Aorta (tissue), 5 donors: ENCODE measurements at regions not wholly inside any gene's neighbourhood (a gene's known extent, or its start where the extent isn't known, plus 50 kb on each side); places are given as distances from the start of the nearest gene placed in this dataset.

Experiments used
- ATAC-seq: fragments of 200-7000 bp; cut with Tn5 transposase; one replicate; pipeline ENCODE4 v1.9.1; 2022; ENCODE audit warnings: moderate library complexity; ENCODE audit not compliant: low FRiP score
- DNase-seq, 2 donors: peaks; one replicate each; pipeline ENCODE4 v3.0.0-alpha.2; 2020
- H3K27ac ChIP-seq, 2 donors: one replicate each; pipeline ENCODE4 v1.5.1; 2013; ENCODE audit warnings: low read length in 2 of 2, mild to moderate bottlenecking in 2 of 2, moderate library complexity in 2 of 2, control low read depth in 1 of 2, inconsistent platforms in 1 of 2, low read depth in 1 of 2
- H3K27me3 ChIP-seq, 2 donors: one replicate each; pipeline ENCODE4 v1.6.1; 2013; ENCODE audit warnings: control low read depth in 1 of 2, low read length in 1 of 2, mild to moderate bottlenecking in 1 of 2, moderate library complexity in 1 of 2; ENCODE audit not compliant: insufficient read depth in 2 of 2, control insufficient read depth in 1 of 2
- H3K36me3 ChIP-seq, 2 donors: one replicate each; pipeline ENCODE4 v1.6.1; 2013; ENCODE audit warnings: control low read depth in 1 of 2, low read length in 1 of 2, mild to moderate bottlenecking in 1 of 2; ENCODE audit not compliant: insufficient read depth in 2 of 2, control insufficient read depth in 1 of 2
- H3K4me1 ChIP-seq, 2 donors: one replicate each; pipeline ENCODE4 v1.6.1; 2013; ENCODE audit warnings: low read length in 2 of 2, control low read depth in 1 of 2, mild to moderate bottlenecking in 1 of 2, moderate library complexity in 1 of 2; ENCODE audit not compliant: insufficient read depth in 2 of 2, control insufficient read depth in 1 of 2
- H3K4me3 ChIP-seq, 2 donors: one replicate each; pipeline ENCODE4 v1.5.1; 2013; ENCODE audit warnings: low read length in 2 of 2, control low read depth in 1 of 2, mild to moderate bottlenecking in 1 of 2
- H3K9me3 ChIP-seq: one replicate; pipeline ENCODE4 v1.6.1; 2013; ENCODE audit warnings: mild to moderate bottlenecking, low read length; ENCODE audit not compliant: control insufficient read depth
- WGBS, 2 donors: extraction: QIAGEN DNeasy Blood & Tissue Kit; methylation state at CpG; one replicate each; pipeline ENCODE4 v1.1.7; 2013; 5-methylcytosine and 5-hydroxymethylcytosine counted together
- intact Hi-C, 2 donors: fragments of 100-400 bp; cut with DNase I; formaldehyde crosslinking; loops; one replicate each; pipeline versions ENCODE4 v1.14.2 to v1.15.0; 2022
- donor health status: healthy with polysubstance abuse.
- donor health status: Bipolar disorder and iron deficiency.
- donor health status: DM: no; HTN: no; CAD: no.
- donor health status: DM: no; HTN: no; CAD: no.
- donor health status: DM: yes; HTN: yes; CAD: no.

- ATAC-seq (no peak), DNase-seq (no peak)
- no peak overlapping the region for H3K4me3 ChIP-seq
- 89% methylated on average over 9 of the region's 9 CpGs for WGBS, 2 donors
- no peaks in the 10 kb centered on the region for H3K27me3 ChIP-seq
- intact Hi-C loops, result no loop called here
- H3K36me3 ChIP-seq, result no peaks in the 10 kb centered on the region
- H3K27ac ChIP-seq, result no peak overlapping the region
- H3K4me1 ChIP-seq, result no peaks in the 10 kb centered on the region
- peaks cover 1% of the 10 kb centered on the region for H3K9me3 ChIP-seq
Observed at GRCh38 chr9:95749493-95749892, 126.0 kb upstream of the ERCC6L2 start.

- H3K4me3 ChIP-seq, result no peak overlapping the region
- DNase-seq (no peak), ATAC-seq (no peak)
- no peaks in the 10 kb centered on the region for H3K36me3 ChIP-seq
- WGBS, 2 donors, result 72 to 76% methylated on average over 4 of the region's 4 CpGs
- H3K27me3 ChIP-seq, result no peaks in the 10 kb centered on the region
- peaks cover 1% of the 10 kb centered on the region for H3K9me3 ChIP-seq
- intact Hi-C loops, result no loop called here
- no peaks in the 10 kb centered on the region for H3K4me1 ChIP-seq
- H3K27ac ChIP-seq, result no peak overlapping the region
Observed at GRCh38 chr9:95746408-95747180, 128.9 kb upstream of the ERCC6L2 start.

- H3K36me3 ChIP-seq, result no peaks in the 10 kb centered on the region
- WGBS, 2 donors, result 65 to 75% methylated on average over 6 of the region's 6 CpGs
- H3K27ac ChIP-seq, result no peak overlapping the region
- no peak for DNase-seq
- no peaks in the 10 kb centered on the region for H3K4me1 ChIP-seq
- H3K4me3 ChIP-seq, result no peak overlapping the region
- no peak for ATAC-seq
- peaks cover 1% of the 10 kb centered on the region for H3K9me3 ChIP-seq
- intact Hi-C loops, result no loop called here
- no peaks in the 10 kb centered on the region for H3K27me3 ChIP-seq
Observed at GRCh38 chr9:95742821-95743220, 132.7 kb upstream of the ERCC6L2 start.

GRCh38 chr9:95741631-95742030, 133.9 kb upstream of the ERCC6L2 start:
- intact Hi-C loops, result no loop called here
- WGBS, 2 donors, result 34 to 36% methylated on average over 2 of the region's 2 CpGs
- Histone ChIP-seq H3K9me3 (no peaks in the 10 kb centered on the region), H3K27ac (no peak overlapping the region), H3K36me3 (no peaks in the 10 kb centered on the region), H3K4me1 (no peaks in the 10 kb centered on the region), H3K4me3 (no peak overlapping the region), H3K27me3 (no peaks in the 10 kb centered on the region)
- DNase-seq (no peak), ATAC-seq (no peak)

- ATAC-seq (no peak), DNase-seq (no peak)
- intact Hi-C loops, result no loop called here
- no peaks in the 10 kb centered on the region for H3K9me3 ChIP-seq
- no peaks in the 10 kb centered on the region for H3K27me3 ChIP-seq
- no peaks in the 10 kb centered on the region for H3K4me1 ChIP-seq
- no peaks in the 10 kb centered on the region for H3K36me3 ChIP-seq
- no peak overlapping the region for H3K4me3 ChIP-seq
- no peak overlapping the region for H3K27ac ChIP-seq
- 87 to 92% methylated on average over 11 of the region's 11 CpGs for WGBS, 2 donors
Observed at GRCh38 chr9:95740217-95741004, 135.1 kb upstream of the ERCC6L2 start.

- Histone ChIP-seq H3K9me3 (no peaks in the 10 kb centered on the region), H3K36me3 (no peaks in the 10 kb centered on the region), H3K4me1 (no peaks in the 10 kb centered on the region), H3K27ac (no peak overlapping the region), H3K4me3 (no peak overlapping the region), H3K27me3 (no peaks in the 10 kb centered on the region)
- intact Hi-C loops, result no loop called here
- no peak for ATAC-seq
- no peak for DNase-seq
- 90 to 94% methylated on average over 10 of the region's 10 CpGs for whole genome bisulfite sequencing, 2 donors
Observed at GRCh38 chr9:95738438-95738837, 137.1 kb upstream of the ERCC6L2 start.

- Histone ChIP-seq H3K36me3 (no peaks in the 10 kb centered on the region), H3K4me1 (no peaks in the 10 kb centered on the region), H3K27me3 (no peaks in the 10 kb centered on the region), H3K27ac (no peak overlapping the region), H3K4me3 (no peak overlapping the region), H3K9me3 (no peaks in the 10 kb centered on the region)
- intact Hi-C loops, result no loop called here
- ATAC-seq (peak; percentile 36), DNase-seq (no peak)
- WGBS, 2 donors, result 85 to 86% methylated on average over 15 of the region's 15 CpGs
Observed at GRCh38 chr9:95736891-95737522, 138.5 kb upstream of the ERCC6L2 start.

- intact Hi-C loops, result no loop called here
- no peak overlapping the region for H3K4me3 ChIP-seq
- ATAC-seq (no peak), DNase-seq (no peak)
- H3K36me3 ChIP-seq, result no peaks in the 10 kb centered on the region
- H3K4me1 ChIP-seq, result no peaks in the 10 kb centered on the region
- 95 to 97% methylated on average over 5 of the region's 5 CpGs for WGBS, 2 donors
- H3K27ac ChIP-seq, result no peak overlapping the region
- H3K27me3 ChIP-seq, result no peaks in the 10 kb centered on the region
- H3K9me3 ChIP-seq, result no peaks in the 10 kb centered on the region
Observed at GRCh38 chr9:95736370-95736769, 139.1 kb upstream of the ERCC6L2 start.
